Endothelial cell of umbilical vein (primary cell): ENCODE measurements at regions not wholly inside any gene's neighbourhood (a gene's known extent, or its start where the extent isn't known, plus 50 kb on each side); places are given as distances from the start of the nearest gene placed in this dataset.

ENCODE experiments used
- BruUV-seq: library from RNA; stranded (reverse); fragments of 400-500 nt; replicated peaks from 2 replicates; lab custom pipeline; 2021; lab: Mats Ljungman, UMichigan
- CTCF ChIA-PET: fragments of 300-600, 350-600 bp; sonication (Branson Sonifier 250); formaldehyde crosslinking; loops from one replicate; lab custom pipeline; 2021; ENCODE audit warnings: antibody characterized with exemption, inconsistent platforms; lab: Charles Lee
- POLR2A ChIA-PET: fragments of 300-600, 350-600 bp; sonication (Branson Sonifier 250); formaldehyde crosslinking; loops from one replicate; lab custom pipeline; 2021; ENCODE audit warnings: antibody characterized with exemption, inconsistent platforms; lab: Charles Lee
- DNase-seq: peaks from one replicate; pipeline ENCODE4 v3.0.0-alpha.2; 2011; ENCODE audit warnings: low read depth, low spot score
- FAIRE-seq: peaks from 2 replicates; lab custom pipeline; 2011; peaks lifted over from hg19 to GRCh38; lab: Jason Lieb, UNC
- H2AFZ ChIP-seq: 2 replicates; pipeline ENCODE4 v1.6.0; 2012; ENCODE audit warnings: low read depth, low read length, control low read depth, inconsistent platforms
- H3K27ac ChIP-seq: 2 replicates; pipeline ENCODE4 v1.5.1; 2011; ENCODE audit warnings: low read depth, mild to moderate bottlenecking, control low read depth, low read length, moderate library complexity; ENCODE audit not compliant: insufficient read depth
- H3K27me3 ChIP-seq, 2 experiments: 2 replicates each; pipeline versions ENCODE4 v1.6.0 to v1.6.1; 2011; ENCODE audit warnings: low read length in 2 of 2, mixed read lengths in 1 of 2; ENCODE audit not compliant: control insufficient read depth in 2 of 2, insufficient read depth in 2 of 2
- H3K36me3 ChIP-seq, 2 experiments: 2 replicates in 1 of 2; 3 replicates in 1 of 2; pipeline ENCODE4 v1.5.1; 2011; ENCODE audit warnings: low read length in 2 of 2, mild to moderate bottlenecking in 1 of 2, moderate library complexity in 1 of 2; ENCODE audit not compliant: control insufficient read depth in 2 of 2, insufficient read depth in 2 of 2; ENCODE audit errors: extremely low read depth in 1 of 2
- H3K4me1 ChIP-seq: 3 replicates; pipeline ENCODE4 v1.5.1; 2011; ENCODE audit warnings: mild to moderate bottlenecking, low read length; ENCODE audit not compliant: control insufficient read depth, insufficient read depth; ENCODE audit errors: extremely low read depth
- H3K4me2 ChIP-seq: 2 replicates; pipeline ENCODE4 v1.6.1; 2011; ENCODE audit warnings: low read length, control low read depth, mixed read lengths; ENCODE audit not compliant: insufficient read depth
- H3K4me3 ChIP-seq, 3 experiments: fragments of 200-600 bp in 1 of 3; sonication (generic), shearing (Covaris generic) in 1 of 3; replicated peaks in 1 of 3; 2 replicates each; pipeline ENCODE4 v1.5.1; 2011 to 2016; ENCODE audit warnings: control low read depth in 3 of 3, low read length in 3 of 3, mild to moderate bottlenecking in 2 of 3, inconsistent platforms in 1 of 3, low read depth in 1 of 3, moderate library complexity in 1 of 3; ENCODE audit not compliant: insufficient read depth in 1 of 3
- H3K79me2 ChIP-seq: 2 replicates; pipeline ENCODE4 v1.6.0; 2012; ENCODE audit warnings: low read length, inconsistent platforms; ENCODE audit not compliant: control insufficient read depth, insufficient read depth
- H3K9ac ChIP-seq: replicated peaks from 2 replicates; pipeline ENCODE3; 2011; ENCODE audit warnings: low read length, control low read depth; ENCODE audit not compliant: insufficient read depth; ENCODE audit errors: extremely low read depth
- H3K9me1 ChIP-seq: replicated peaks from 3 replicates; pipeline ENCODE4 v1.6.0; 2011; ENCODE audit warnings: mild to moderate bottlenecking, low read length; ENCODE audit not compliant: control insufficient read depth, insufficient read depth; ENCODE audit errors: extremely low read depth
- H3K9me3 ChIP-seq: replicated peaks from 2 replicates; pipeline ENCODE4 v1.5.1; 2012; ENCODE audit warnings: low read length, inconsistent platforms; ENCODE audit not compliant: control insufficient read depth, insufficient read depth
- H4K20me1 ChIP-seq: replicated peaks from 2 replicates; pipeline ENCODE3; 2011; ENCODE audit warnings: mild to moderate bottlenecking, low read length; ENCODE audit not compliant: control insufficient read depth, insufficient read depth; ENCODE audit errors: extremely low read depth
- EZH2 ChIP-seq: IDR thresholded peaks from 2 replicates; pipeline ENCODE4 v1.6.1; 2012; ENCODE audit warnings: borderline replicate concordance, low read depth, mild to moderate bottlenecking, moderate library complexity, low read length, inconsistent platforms; ENCODE audit not compliant: severe bottlenecking
- FOS ChIP-seq: IDR thresholded peaks from 2 replicates; pipeline ENCODE4 v1.6.1; 2011; ENCODE audit warnings: mild to moderate bottlenecking, low read length, moderate library complexity, borderline replicate concordance; ENCODE audit not compliant: insufficient read depth
- GATA2 ChIP-seq: IDR thresholded peaks from 2 replicates; pipeline ENCODE4 v1.7.0; 2011; ENCODE audit warnings: low read depth, mild to moderate bottlenecking, moderate library complexity, mixed read lengths, low read length; ENCODE audit not compliant: insufficient read length, insufficient read depth
- JUN ChIP-seq: IDR thresholded peaks from 2 replicates; pipeline ENCODE4 v1.6.1; 2011; ENCODE audit warnings: borderline replicate concordance, low read depth; ENCODE audit not compliant: insufficient read length, insufficient read depth
- MYC ChIP-seq: IDR thresholded peaks from one replicate; pipeline ENCODE4 v1.6.1; 2011; ENCODE audit warnings: mild to moderate bottlenecking, low read depth, low read length
- POLR2A ChIP-seq: IDR thresholded peaks from 2 replicates; pipeline ENCODE4 v1.6.1; 2012; ENCODE audit warnings: low read depth, mild to moderate bottlenecking, control low read depth, low read length
- POLR2AphosphoS5 ChIP-seq: IDR thresholded peaks from 2 replicates; pipeline ENCODE4 v1.6.1; 2012; ENCODE audit warnings: low read depth, mild to moderate bottlenecking, control low read depth, low read length, moderate library complexity; ENCODE audit not compliant: insufficient read depth
- dilution Hi-C: fragments of 300-500 bp; cut with MboI; formaldehyde crosslinking; loops from one replicate; pipeline ENCODE4 v1.15.0; 2019; ENCODE audit warnings: low sequenced_read_pairs; ENCODE audit not compliant: extremely low pct_ligation_motif_present
- intact Hi-C: fragments of 100-400 bp; cut with micrococcal nuclease; formaldehyde crosslinking; loops from one replicate; pipeline ENCODE4 v1.10.0; 2022
- TF ChIP-seq, protein P1 (sequence below): IDR thresholded peaks from 2 replicates; pipeline ENCODE4 v1.6.1; 2011; ENCODE audit not compliant: insufficient read depth, insufficient read length
- TF ChIP-seq, protein P2 (sequence below), 2 donors: IDR thresholded peaks; 1 replicate in 1 of 2; 2 replicates in 1 of 2; pipeline ENCODE4 v1.5.1; 2011; ENCODE audit warnings: low read length in 2 of 2, mild to moderate bottlenecking in 2 of 2, moderate library complexity in 2 of 2, control low read depth in 1 of 2, inconsistent platforms in 1 of 2, low read depth in 1 of 2; ENCODE audit not compliant: insufficient read depth in 1 of 2; ENCODE audit errors: extremely low read depth in 1 of 2

DNA sequence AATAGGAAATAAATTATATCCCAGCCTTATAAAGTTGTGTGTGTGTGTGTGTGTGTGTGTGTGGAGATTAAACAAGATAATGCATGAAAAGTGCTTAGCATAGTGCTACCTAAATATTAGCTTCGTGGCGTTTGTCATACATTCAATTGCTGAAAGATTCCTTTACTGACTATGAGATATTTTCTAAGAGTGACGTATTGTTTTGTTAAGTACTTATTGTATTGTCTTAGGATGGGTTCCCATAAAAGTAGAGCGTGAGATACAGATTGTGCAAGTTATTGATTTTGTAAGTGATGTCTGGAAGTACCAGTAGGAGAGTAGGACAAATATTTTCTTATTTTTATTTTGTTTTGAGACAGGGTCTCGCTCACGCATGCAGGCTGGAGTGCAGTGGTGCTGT is 730.0 kb downstream of the CDH8 start:
- TF ChIP-seq FOS (no peak), MYC (no peak), POLR2A (no peak), JUN (no peak), GATA2 (no peak), POLR2AphosphoS5 (no peak), EZH2 (no peak)
- TF ChIP-seq, protein P1, sequence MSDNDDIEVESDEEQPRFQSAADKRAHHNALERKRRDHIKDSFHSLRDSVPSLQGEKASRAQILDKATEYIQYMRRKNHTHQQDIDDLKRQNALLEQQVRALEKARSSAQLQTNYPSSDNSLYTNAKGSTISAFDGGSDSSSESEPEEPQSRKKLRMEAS, result no peak
- TF ChIP-seq, protein P2, sequence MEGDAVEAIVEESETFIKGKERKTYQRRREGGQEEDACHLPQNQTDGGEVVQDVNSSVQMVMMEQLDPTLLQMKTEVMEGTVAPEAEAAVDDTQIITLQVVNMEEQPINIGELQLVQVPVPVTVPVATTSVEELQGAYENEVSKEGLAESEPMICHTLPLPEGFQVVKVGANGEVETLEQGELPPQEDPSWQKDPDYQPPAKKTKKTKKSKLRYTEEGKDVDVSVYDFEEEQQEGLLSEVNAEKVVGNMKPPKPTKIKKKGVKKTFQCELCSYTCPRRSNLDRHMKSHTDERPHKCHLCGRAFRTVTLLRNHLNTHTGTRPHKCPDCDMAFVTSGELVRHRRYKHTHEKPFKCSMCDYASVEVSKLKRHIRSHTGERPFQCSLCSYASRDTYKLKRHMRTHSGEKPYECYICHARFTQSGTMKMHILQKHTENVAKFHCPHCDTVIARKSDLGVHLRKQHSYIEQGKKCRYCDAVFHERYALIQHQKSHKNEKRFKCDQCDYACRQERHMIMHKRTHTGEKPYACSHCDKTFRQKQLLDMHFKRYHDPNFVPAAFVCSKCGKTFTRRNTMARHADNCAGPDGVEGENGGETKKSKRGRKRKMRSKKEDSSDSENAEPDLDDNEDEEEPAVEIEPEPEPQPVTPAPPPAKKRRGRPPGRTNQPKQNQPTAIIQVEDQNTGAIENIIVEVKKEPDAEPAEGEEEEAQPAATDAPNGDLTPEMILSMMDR (IDR thresholded peaks at IDR 0.05; ENCODE audit: extremely low read depth in 1 of 2, insufficient read depth in 1 of 2, low read depth in 1 of 2, low read length in 2 of 2), result no peak
- ChIA-PET CTCF (no interaction called here), POLR2A (no interaction called here)
- dilution Hi-C loops (no loop called here), intact Hi-C loops (no loop called here)
- H3K9me3 ChIP-seq, result peaks cover 3% of the 10 kb centered on the region
- no peak overlapping the region for H3K27ac ChIP-seq
- H2AFZ ChIP-seq, result no peak overlapping the region
- no peaks in the 10 kb centered on the region for H3K4me1 ChIP-seq
- H3K4me2 ChIP-seq, result no peak overlapping the region
- H3K36me3 ChIP-seq, result no peaks in the 10 kb centered on the region
- no peaks in the 10 kb centered on the region for H3K79me2 ChIP-seq
- BruUV-seq, result no TSS peak
- no peak overlapping the region for H3K4me3 ChIP-seq
- no peaks in the 10 kb centered on the region for H3K27me3 ChIP-seq
- no peak for FAIRE-seq
- H3K9me1 ChIP-seq, result no peaks in the 10 kb centered on the region
- no peak for DNase-seq
- H4K20me1 ChIP-seq, result no peaks in the 10 kb centered on the region
- no peak overlapping the region for H3K9ac ChIP-seq
